ENCODE measurements at regions not wholly inside any gene's neighbourhood (a gene's known extent, or its start where the extent isn't known, plus 50 kb on each side); places are given as distances from the start of the nearest gene placed in this dataset.

GRCh38 chr10:10489076-10489475 is 528.6 kb upstream of the CELF2 start:
- TF ChIP-seq CTCF (conservative IDR thresholded peaks at IDR 0.05 in 1 of 2, IDR thresholded peaks at IDR 0.05 in 1 of 2; ENCODE audit: extremely low read depth in 1 of 2, insufficient read depth in 1 of 2, low read depth in 1 of 2, low read length in 2 of 2) (no peak), EZH2 (IDR thresholded peaks at IDR 0.05; ENCODE audit: borderline replicate concordance, low read length) (no peak)

Data from mammary epithelial cell (primary cell).